PC-9 (cell line): ENCODE measurements at regions not wholly inside any gene's neighbourhood (a gene's known extent, or its start where the extent isn't known, plus 50 kb on each side); places are given as distances from the start of the nearest gene placed in this dataset.

Experiments used
- CTCF ChIP-seq: fragments of 200-600 bp; sonication (generic); conservative IDR thresholded peaks from 2 replicates; pipeline ENCODE4 v1.6.1; 2017; ENCODE audit warnings: mixed run types, antibody characterized with exemption, mild to moderate bottlenecking, moderate library complexity
- EZH2 ChIP-seq: fragments of 200-600 bp; sonication (generic); IDR thresholded peaks from 2 replicates; pipeline ENCODE4 v1.8.0; 2017; ENCODE audit warnings: antibody characterized with exemption, low read depth

GRCh38 chr9:131805803-131806202 lies 65.9 kb upstream of the RAPGEF1 start:
- no peak for TF ChIP-seq CTCF
- TF ChIP-seq EZH2, result no peak
